Adrenal gland (tissue), 5 donors: ENCODE measurements at regions not wholly inside any gene's neighbourhood (a gene's known extent, or its start where the extent isn't known, plus 50 kb on each side); places are given as distances from the start of the nearest gene placed in this dataset.

ENCODE experiments used
- POLR2A ChIP-seq, 2 donors: fragments of 450-650 bp; IDR thresholded peaks; one replicate each; pipeline ENCODE4 v1.6.1; 2017; ENCODE audit warnings: antibody characterized with exemption in 2 of 2, mild to moderate bottlenecking in 2 of 2, moderate library complexity in 1 of 2
- TF ChIP-seq, protein P1 (sequence below), 6 experiments: fragments of 450-650 bp in 4 of 6; fragments of 200-600 bp in 2 of 6; sonication (generic) in 1 of 6; IDR thresholded peaks; 1 replicate in 5 of 6; 2 replicates in 1 of 6; pipeline versions ENCODE4 v1.5.1 to v1.8.0; 2016 to 2021; ENCODE audit warnings: antibody characterized with exemption in 6 of 6, mild to moderate bottlenecking in 2 of 6, moderate library complexity in 1 of 6
- donor health status: DM: no; HTN: no; CAD: no.

DNA sequence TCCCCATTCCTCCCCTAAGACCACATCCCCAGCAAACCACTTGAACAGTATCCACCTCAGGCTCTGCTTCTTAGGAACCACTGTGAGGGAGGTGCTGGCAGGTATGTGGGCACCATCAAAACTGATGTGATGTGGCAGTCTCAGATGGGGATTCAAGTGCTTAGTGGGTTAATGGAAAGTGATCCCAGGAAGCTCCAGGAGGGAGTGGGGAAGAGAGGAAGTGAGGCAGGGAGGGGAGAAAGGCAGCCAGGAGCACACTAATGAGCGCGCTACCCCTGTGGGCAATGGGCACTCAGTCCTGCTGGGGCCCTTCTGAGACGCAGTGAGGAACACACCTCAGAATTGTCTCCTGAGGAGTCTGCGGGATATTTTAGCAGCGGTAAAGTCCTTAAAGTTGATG is 263.1 kb upstream of the MOCS1 start:
- TF ChIP-seq, protein P1, sequence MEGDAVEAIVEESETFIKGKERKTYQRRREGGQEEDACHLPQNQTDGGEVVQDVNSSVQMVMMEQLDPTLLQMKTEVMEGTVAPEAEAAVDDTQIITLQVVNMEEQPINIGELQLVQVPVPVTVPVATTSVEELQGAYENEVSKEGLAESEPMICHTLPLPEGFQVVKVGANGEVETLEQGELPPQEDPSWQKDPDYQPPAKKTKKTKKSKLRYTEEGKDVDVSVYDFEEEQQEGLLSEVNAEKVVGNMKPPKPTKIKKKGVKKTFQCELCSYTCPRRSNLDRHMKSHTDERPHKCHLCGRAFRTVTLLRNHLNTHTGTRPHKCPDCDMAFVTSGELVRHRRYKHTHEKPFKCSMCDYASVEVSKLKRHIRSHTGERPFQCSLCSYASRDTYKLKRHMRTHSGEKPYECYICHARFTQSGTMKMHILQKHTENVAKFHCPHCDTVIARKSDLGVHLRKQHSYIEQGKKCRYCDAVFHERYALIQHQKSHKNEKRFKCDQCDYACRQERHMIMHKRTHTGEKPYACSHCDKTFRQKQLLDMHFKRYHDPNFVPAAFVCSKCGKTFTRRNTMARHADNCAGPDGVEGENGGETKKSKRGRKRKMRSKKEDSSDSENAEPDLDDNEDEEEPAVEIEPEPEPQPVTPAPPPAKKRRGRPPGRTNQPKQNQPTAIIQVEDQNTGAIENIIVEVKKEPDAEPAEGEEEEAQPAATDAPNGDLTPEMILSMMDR (IDR thresholded peaks at IDR 0.05) = no peak
- no peak for TF ChIP-seq POLR2A (IDR thresholded peaks at IDR 0.05)
